ENCODE measurements at regions not wholly inside any gene's neighbourhood (a gene's known extent, or its start where the extent isn't known, plus 50 kb on each side); places are given as distances from the start of the nearest gene placed in this dataset.

DNA sequence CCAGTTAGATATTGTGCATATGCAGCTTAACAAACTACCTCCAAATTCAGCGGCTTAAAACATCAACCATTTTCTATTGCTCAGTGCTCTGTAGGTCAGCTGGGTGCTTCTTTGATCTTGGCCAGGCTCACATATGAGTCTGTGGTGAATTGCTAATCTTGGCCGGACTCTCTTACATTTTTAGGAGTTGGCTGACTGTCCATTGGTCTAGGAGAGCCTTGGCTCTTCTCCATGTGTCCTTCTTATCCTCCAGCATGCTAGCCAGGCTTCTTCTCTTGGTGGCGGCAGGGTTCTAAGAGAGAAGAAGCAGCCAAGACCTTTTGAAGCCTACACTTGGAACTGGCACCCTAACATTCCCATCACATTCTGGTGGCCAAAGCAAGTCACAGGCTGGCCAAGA, 174.3 kb upstream of the PWP1 start:
- Histone ChIP-seq H3K27ac (ENCODE audit: low read length) (no peak overlapping the region), H3K4me2 (ENCODE audit: low read length) (no peak overlapping the region), H3K9me3 (ENCODE audit: low read length) (no peaks in the 10 kb centered on the region), H3K9ac (ENCODE audit: low read length) (no peak overlapping the region), H3K36me3 (ENCODE audit: low read depth, low read length) (no peaks in the 10 kb centered on the region), H3K79me2 (ENCODE audit: low read length) (no peaks in the 10 kb centered on the region), H2AFZ (ENCODE audit: low read length) (no peak overlapping the region), H3F3A (ENCODE audit: low read length, unreplicated experiment) (no peaks in the 10 kb centered on the region), H3K4me3 (ENCODE audit: low read length) (no peak overlapping the region), H3K9me2 (replicated peaks; ENCODE audit: low read length) (no peaks in the 10 kb centered on the region), H3K4me1 (ENCODE audit: insufficient read depth, low read length) (peaks cover 21% of the 10 kb centered on the region), H3K27me3 (ENCODE audit: low read length) (no peaks in the 10 kb centered on the region), H4K20me1 (ENCODE audit: low read length) (no peaks in the 10 kb centered on the region)
- ATAC-seq: no peak
- POLR2A ChIA-PET (ENCODE audit: unreplicated experiment): no interaction called here
- TF ChIP-seq EZH2 (IDR thresholded peaks at IDR 0.05; ENCODE audit: low read length, unreplicated experiment) (no peak), EZH2phosphoT487 (IDR thresholded peaks at IDR 0.05; ENCODE audit: borderline replicate concordance, low read length) (no peak), CTCF (conservative IDR thresholded peaks at IDR 0.05; ENCODE audit: low read depth, low read length) (no peak)
- intact Hi-C loops (cut with micrococcal nuclease): no loop called here
- DNase-seq: no peak
- CTCF ChIA-PET: no interaction called here
- BruUV-seq (replicated peaks): no TSS peak

GRCh38 chr12:107512391-107512790, 173.2 kb upstream of the PWP1 start:
- intact Hi-C loops (cut with micrococcal nuclease): no loop called here
- CTCF ChIA-PET: no interaction called here
- no peak overlapping the region for H3K4me2 ChIP-seq (ENCODE audit: low read length)

GRCh38 chr12:107513184-107513583, 172.4 kb upstream of the PWP1 start:
- H3K79me2 ChIP-seq (ENCODE audit: low read length): no peaks in the 10 kb centered on the region
- H3K9me2 ChIP-seq (replicated peaks; ENCODE audit: low read length): no peaks in the 10 kb centered on the region
- H3K4me1 ChIP-seq (ENCODE audit: insufficient read depth, low read length): peaks cover 25% of the 10 kb centered on the region
- no peak for TF ChIP-seq EZH2phosphoT487 (IDR thresholded peaks at IDR 0.05; ENCODE audit: borderline replicate concordance, low read length)
- no peak for TF ChIP-seq CTCF (conservative IDR thresholded peaks at IDR 0.05; ENCODE audit: low read depth, low read length)
- no peak for TF ChIP-seq EZH2 (IDR thresholded peaks at IDR 0.05; ENCODE audit: low read length, unreplicated experiment)
- H3K4me2 ChIP-seq (ENCODE audit: low read length): no peak overlapping the region
- no peaks in the 10 kb centered on the region for H3K9me3 ChIP-seq (ENCODE audit: low read length)
- H2AFZ ChIP-seq (ENCODE audit: low read length): no peak overlapping the region
- intact Hi-C loops (cut with micrococcal nuclease): no loop called here
- CTCF ChIA-PET: no interaction called here
- no peak overlapping the region for H3K9ac ChIP-seq (ENCODE audit: low read length)
- H3K4me3 ChIP-seq (ENCODE audit: low read length): no peak overlapping the region
- no peaks in the 10 kb centered on the region for H3K27me3 ChIP-seq (ENCODE audit: low read length)
- no peaks in the 10 kb centered on the region for H3K36me3 ChIP-seq (ENCODE audit: low read depth, low read length)
- POLR2A ChIA-PET (ENCODE audit: unreplicated experiment): no interaction called here
- DNase-seq (no peak), ATAC-seq (no peak)
- H3K27ac ChIP-seq (ENCODE audit: low read length): no peak overlapping the region
- no TSS peak for BruUV-seq (replicated peaks)
- no peaks in the 10 kb centered on the region for H3F3A ChIP-seq (ENCODE audit: low read length, unreplicated experiment)
- no peaks in the 10 kb centered on the region for H4K20me1 ChIP-seq (ENCODE audit: low read length)

More at GRCh38 chr12:107512391-107512790, 173.2 kb upstream of the PWP1 start:
- Histone ChIP-seq H3K4me1 (ENCODE audit: insufficient read depth, low read length) (peaks cover 25% of the 10 kb centered on the region), H3K27ac (ENCODE audit: low read length) (no peak overlapping the region), H3F3A (ENCODE audit: low read length, unreplicated experiment) (no peaks in the 10 kb centered on the region), H3K9ac (ENCODE audit: low read length) (no peak overlapping the region), H3K27me3 (ENCODE audit: low read length) (no peaks in the 10 kb centered on the region), H2AFZ (ENCODE audit: low read length) (no peak overlapping the region), H3K9me3 (ENCODE audit: low read length) (no peaks in the 10 kb centered on the region), H3K4me3 (ENCODE audit: low read length) (no peak overlapping the region), H3K9me2 (replicated peaks; ENCODE audit: low read length) (no peaks in the 10 kb centered on the region), H4K20me1 (ENCODE audit: low read length) (no peaks in the 10 kb centered on the region), H3K36me3 (ENCODE audit: low read depth, low read length) (no peaks in the 10 kb centered on the region), H3K79me2 (ENCODE audit: low read length) (no peaks in the 10 kb centered on the region)
- POLR2A ChIA-PET (ENCODE audit: unreplicated experiment): no interaction called here
- DNase-seq (no peak), ATAC-seq (no peak)
- TF ChIP-seq EZH2phosphoT487 (IDR thresholded peaks at IDR 0.05; ENCODE audit: borderline replicate concordance, low read length) (no peak), EZH2 (IDR thresholded peaks at IDR 0.05; ENCODE audit: low read length, unreplicated experiment) (no peak), CTCF (conservative IDR thresholded peaks at IDR 0.05; ENCODE audit: low read depth, low read length) (no peak)
- no TSS peak for BruUV-seq (replicated peaks)

Measured in PC-3 (cell line).